Activated effector memory CD4-positive, alpha-beta T cell treated with anti-CD3 and anti-CD28 coated beads, Interleukin-2, amount 50 U/mL, for 16 hours (primary cell): ENCODE measurements at regions not wholly inside any gene's neighbourhood (a gene's known extent, or its start where the extent isn't known, plus 50 kb on each side); places are given as distances from the start of the nearest gene placed in this dataset.

Experiments
- DNase-seq: peaks from one replicate; pipeline ENCODE4 v3.0.0-alpha.2; 2020

- no peak for DNase-seq
Observed at GRCh38 chr14:94953541-94954260, 183.8 kb upstream of the GSC start.

GRCh38 chr14:94952097-94952496, 182.2 kb upstream of the GSC start:
- no peak for DNase-seq

GRCh38 chr14:94946244-94946643, 176.3 kb upstream of the GSC start:
- DNase-seq: no peak

GRCh38 chr14:94945615-94946014, 175.7 kb upstream of the GSC start:
- DNase-seq: no peak

GRCh38 chr14:94944636-94945258, 174.8 kb upstream of the GSC start:
- no peak for DNase-seq

- no peak for DNase-seq
Observed at GRCh38 chr14:94942601-94943000, 172.7 kb upstream of the GSC start.

GRCh38 chr14:94941311-94941710, 171.4 kb upstream of the GSC start:
- DNase-seq: no peak

- DNase-seq: no peak
Observed at GRCh38 chr14:94940263-94940993, 170.5 kb upstream of the GSC start.

- DNase-seq: no peak
Observed at GRCh38 chr14:94938016-94938415, 168.1 kb upstream of the GSC start.

GRCh38 chr14:94936901-94937685, 167.2 kb upstream of the GSC start:
- DNase-seq: no peak

- DNase-seq: no peak
Observed at GRCh38 chr14:94936401-94936892, 166.5 kb upstream of the GSC start.

- DNase-seq: no peak
Observed at GRCh38 chr14:94935706-94936300, 165.9 kb upstream of the GSC start.

GRCh38 chr14:94934276-94934810, 164.4 kb upstream of the GSC start:
- DNase-seq: no peak

- DNase-seq: no peak
Observed at GRCh38 chr14:94933486-94933885, 163.6 kb upstream of the GSC start.

GRCh38 chr14:94932589-94932988, 162.7 kb upstream of the GSC start:
- DNase-seq: no peak

- no peak for DNase-seq
Observed at GRCh38 chr14:94930690-94931089, 160.8 kb upstream of the GSC start.

GRCh38 chr14:94929354-94929753, 159.4 kb upstream of the GSC start:
- no peak for DNase-seq

GRCh38 chr14:94926176-94926575, 156.3 kb upstream of the GSC start:
- no peak for DNase-seq

- no peak for DNase-seq
Observed at GRCh38 chr14:94925416-94926173, 155.7 kb upstream of the GSC start.

- DNase-seq: no peak
Observed at GRCh38 chr14:94924189-94924588, 154.3 kb upstream of the GSC start.

GRCh38 chr14:94923786-94924185, 153.9 kb upstream of the GSC start:
- no peak for DNase-seq
